ENCODE measurements at regions not wholly inside any gene's neighbourhood (a gene's known extent, or its start where the extent isn't known, plus 50 kb on each side); places are given as distances from the start of the nearest gene placed in this dataset.

- no peaks in the 10 kb centered on the region for H3K4me1 ChIP-seq
- no peaks in the 10 kb centered on the region for H3K36me3 ChIP-seq (ENCODE audit: control insufficient read depth, insufficient read depth, low read length)
- no TSS peak for BruUV-seq (replicated peaks)
- Mint-ChIP-seq H3K27ac (ENCODE audit: unreplicated experiment) (no peak overlapping the region), H3K27me3 (ENCODE audit: insufficient read depth, unreplicated experiment) (no peaks in the 10 kb centered on the region), H3K4me3 (ENCODE audit: unreplicated experiment) (no peak overlapping the region), H3K36me3 (ENCODE audit: insufficient read depth, unreplicated experiment) (no peaks in the 10 kb centered on the region), H3K9me3 (ENCODE audit: unreplicated experiment) (no peaks in the 10 kb centered on the region), H3K4me1 (ENCODE audit: low read depth, unreplicated experiment) (no peaks in the 10 kb centered on the region)
- no peak for TF ChIP-seq CTCF (IDR thresholded peaks at IDR 0.05; ENCODE audit: insufficient read depth in 1 of 2, low read depth in 1 of 2, low read length in 1 of 2, severe bottlenecking in 1 of 2, unreplicated experiment in 1 of 2)
- no peak for DNase-seq
- H3K9me3 ChIP-seq = no peaks in the 10 kb centered on the region
- no peak overlapping the region for H3K4me3 ChIP-seq (ENCODE audit: low read depth, low read length)
- no peaks in the 10 kb centered on the region for H3K27me3 ChIP-seq (replicated peaks; ENCODE audit: control insufficient read depth, insufficient read depth, low read length)
- intact Hi-C loops (cut with micrococcal nuclease; ENCODE audit: unreplicated experiment) = no loop called here
- CTCF ChIA-PET = no interaction called here
- POLR2A ChIA-PET = no interaction called here
Measured at GRCh38 chr11:95451261-95451660, 220.3 kb upstream of the SESN3 start.

GRCh38 chr11:95450547-95451123 is 219.6 kb upstream of the SESN3 start:
- POLR2A ChIA-PET = no interaction called here
- Mint-ChIP-seq H3K4me3 (ENCODE audit: unreplicated experiment) (no peak overlapping the region), H3K27ac (ENCODE audit: unreplicated experiment) (no peak overlapping the region), H3K9me3 (ENCODE audit: unreplicated experiment) (no peaks in the 10 kb centered on the region), H3K36me3 (ENCODE audit: insufficient read depth, unreplicated experiment) (no peaks in the 10 kb centered on the region), H3K27me3 (ENCODE audit: insufficient read depth, unreplicated experiment) (no peaks in the 10 kb centered on the region), H3K4me1 (ENCODE audit: low read depth, unreplicated experiment) (no peaks in the 10 kb centered on the region)
- H3K27me3 ChIP-seq (replicated peaks; ENCODE audit: control insufficient read depth, insufficient read depth, low read length) = no peaks in the 10 kb centered on the region
- no peaks in the 10 kb centered on the region for H3K4me1 ChIP-seq
- TF ChIP-seq CTCF (IDR thresholded peaks at IDR 0.05; ENCODE audit: insufficient read depth in 1 of 2, low read depth in 1 of 2, low read length in 1 of 2, severe bottlenecking in 1 of 2, unreplicated experiment in 1 of 2) = no peak
- no peaks in the 10 kb centered on the region for H3K36me3 ChIP-seq (ENCODE audit: control insufficient read depth, insufficient read depth, low read length)
- CTCF ChIA-PET = no interaction called here
- intact Hi-C loops (cut with micrococcal nuclease; ENCODE audit: unreplicated experiment) = no loop called here
- no peak for DNase-seq
- no TSS peak for BruUV-seq (replicated peaks)
- no peaks in the 10 kb centered on the region for H3K9me3 ChIP-seq
- H3K4me3 ChIP-seq (ENCODE audit: low read depth, low read length) = no peak overlapping the region

- POLR2A ChIA-PET = no interaction called here
Measured at GRCh38 chr11:95445746-95446333, 214.8 kb upstream of the SESN3 start.

More at GRCh38 chr11:95445746-95446333, 214.8 kb upstream of the SESN3 start:
- H3K4me1 ChIP-seq = no peaks in the 10 kb centered on the region
- Mint-ChIP-seq H3K9me3 (ENCODE audit: unreplicated experiment) (no peaks in the 10 kb centered on the region), H3K27me3 (ENCODE audit: insufficient read depth, unreplicated experiment) (no peaks in the 10 kb centered on the region), H3K4me1 (ENCODE audit: low read depth, unreplicated experiment) (no peaks in the 10 kb centered on the region), H3K36me3 (ENCODE audit: insufficient read depth, unreplicated experiment) (no peaks in the 10 kb centered on the region), H3K4me3 (ENCODE audit: unreplicated experiment) (no peak overlapping the region), H3K27ac (ENCODE audit: unreplicated experiment) (no peak overlapping the region)
- intact Hi-C loops (cut with micrococcal nuclease; ENCODE audit: unreplicated experiment) = no loop called here
- BruUV-seq (replicated peaks) = no TSS peak
- no peak overlapping the region for H3K4me3 ChIP-seq (ENCODE audit: low read depth, low read length)
- no peaks in the 10 kb centered on the region for H3K9me3 ChIP-seq
- H3K27me3 ChIP-seq (replicated peaks; ENCODE audit: control insufficient read depth, insufficient read depth, low read length) = no peaks in the 10 kb centered on the region
- no peak for DNase-seq
- TF ChIP-seq CTCF (IDR thresholded peaks at IDR 0.05; ENCODE audit: insufficient read depth in 1 of 2, low read depth in 1 of 2, low read length in 1 of 2, severe bottlenecking in 1 of 2, unreplicated experiment in 1 of 2) = no peak
- no peaks in the 10 kb centered on the region for H3K36me3 ChIP-seq (ENCODE audit: control insufficient read depth, insufficient read depth, low read length)
- CTCF ChIA-PET = no interaction called here

Measured in Caco-2 (cell line).